ENCODE measurements at regions not wholly inside any gene's neighbourhood (a gene's known extent, or its start where the extent isn't known, plus 50 kb on each side); places are given as distances from the start of the nearest gene placed in this dataset.

GRCh38 chr4:114728426-114728825 is 129.8 kb downstream of the UGT8 start:
- CTCF ChIA-PET, result no interaction called here
- POLR2A ChIA-PET, result no interaction called here

- POLR2A ChIA-PET, result no interaction called here
- CTCF ChIA-PET, result no interaction called here
Measured at GRCh38 chr4:114729068-114729738, 130.6 kb downstream of the UGT8 start.

- ChIA-PET CTCF (no interaction called here), POLR2A (no interaction called here)
Measured at GRCh38 chr4:114734594-114734993, 136.0 kb downstream of the UGT8 start.

- ChIA-PET POLR2A (no interaction called here), CTCF (no interaction called here)
Measured at GRCh38 chr4:114752391-114753165, 154.0 kb downstream of the UGT8 start.

GRCh38 chr4:114754616-114755015 is 156.0 kb downstream of the UGT8 start:
- ChIA-PET POLR2A (no interaction called here), CTCF (no interaction called here)

- ChIA-PET CTCF (interaction anchor here (0.8 kb wide), 1 partner anchor 50 kb away, joined by 3 read pairs; no protein-coding TSS in a partner anchor), POLR2A (no interaction called here)
Measured at GRCh38 chr4:114758066-114758465, 159.5 kb downstream of the UGT8 start.

GRCh38 chr4:114768501-114768900 is 169.9 kb downstream of the UGT8 start:
- ChIA-PET CTCF (no interaction called here), POLR2A (no interaction called here)

- ChIA-PET POLR2A (no interaction called here), CTCF (no interaction called here)
Measured at GRCh38 chr4:114770624-114771023, 172.0 kb downstream of the UGT8 start.

GRCh38 chr4:114773339-114773738 is 174.7 kb downstream of the UGT8 start:
- CTCF ChIA-PET, result no interaction called here

More at GRCh38 chr4:114773339-114773738, 174.7 kb downstream of the UGT8 start:
- POLR2A ChIA-PET, result no interaction called here

All from activated CD8-positive, alpha-beta memory T cell treated with anti-CD3 and anti-CD28 coated beads for 36 hours (primary cell).